LNCAP (cell line): ENCODE measurements at regions not wholly inside any gene's neighbourhood (a gene's known extent, or its start where the extent isn't known, plus 50 kb on each side); places are given as distances from the start of the nearest gene placed in this dataset.

Experiments
- TF ChIP-seq, protein P1 (sequence below): fragments of 450-650 bp; IDR thresholded peaks from 2 replicates; pipeline ENCODE4 v1.5.1; 2017; ENCODE audit warnings: mild to moderate bottlenecking

DNA sequence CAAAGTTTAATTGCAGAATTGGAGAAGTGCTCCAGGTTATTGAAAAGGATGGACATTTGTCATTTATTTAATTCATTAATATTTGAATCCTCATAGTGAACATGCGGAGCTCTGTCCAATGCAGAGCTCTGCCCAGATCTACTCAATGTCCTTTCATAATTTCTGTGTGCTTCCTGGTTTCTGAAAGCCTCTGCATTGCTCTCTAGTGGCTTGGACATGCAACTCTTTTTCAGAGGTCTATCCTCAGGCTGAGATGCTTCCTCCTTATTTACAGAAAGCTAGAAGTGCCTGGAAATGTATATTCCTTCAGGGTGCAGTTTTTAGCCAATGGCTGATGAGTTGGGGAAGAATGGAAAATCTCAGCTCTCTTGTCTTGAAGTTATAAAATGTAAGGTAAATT lies 786.1 kb upstream of the AADAT start:
- TF ChIP-seq, protein P1, sequence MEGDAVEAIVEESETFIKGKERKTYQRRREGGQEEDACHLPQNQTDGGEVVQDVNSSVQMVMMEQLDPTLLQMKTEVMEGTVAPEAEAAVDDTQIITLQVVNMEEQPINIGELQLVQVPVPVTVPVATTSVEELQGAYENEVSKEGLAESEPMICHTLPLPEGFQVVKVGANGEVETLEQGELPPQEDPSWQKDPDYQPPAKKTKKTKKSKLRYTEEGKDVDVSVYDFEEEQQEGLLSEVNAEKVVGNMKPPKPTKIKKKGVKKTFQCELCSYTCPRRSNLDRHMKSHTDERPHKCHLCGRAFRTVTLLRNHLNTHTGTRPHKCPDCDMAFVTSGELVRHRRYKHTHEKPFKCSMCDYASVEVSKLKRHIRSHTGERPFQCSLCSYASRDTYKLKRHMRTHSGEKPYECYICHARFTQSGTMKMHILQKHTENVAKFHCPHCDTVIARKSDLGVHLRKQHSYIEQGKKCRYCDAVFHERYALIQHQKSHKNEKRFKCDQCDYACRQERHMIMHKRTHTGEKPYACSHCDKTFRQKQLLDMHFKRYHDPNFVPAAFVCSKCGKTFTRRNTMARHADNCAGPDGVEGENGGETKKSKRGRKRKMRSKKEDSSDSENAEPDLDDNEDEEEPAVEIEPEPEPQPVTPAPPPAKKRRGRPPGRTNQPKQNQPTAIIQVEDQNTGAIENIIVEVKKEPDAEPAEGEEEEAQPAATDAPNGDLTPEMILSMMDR: no peak

DNA sequence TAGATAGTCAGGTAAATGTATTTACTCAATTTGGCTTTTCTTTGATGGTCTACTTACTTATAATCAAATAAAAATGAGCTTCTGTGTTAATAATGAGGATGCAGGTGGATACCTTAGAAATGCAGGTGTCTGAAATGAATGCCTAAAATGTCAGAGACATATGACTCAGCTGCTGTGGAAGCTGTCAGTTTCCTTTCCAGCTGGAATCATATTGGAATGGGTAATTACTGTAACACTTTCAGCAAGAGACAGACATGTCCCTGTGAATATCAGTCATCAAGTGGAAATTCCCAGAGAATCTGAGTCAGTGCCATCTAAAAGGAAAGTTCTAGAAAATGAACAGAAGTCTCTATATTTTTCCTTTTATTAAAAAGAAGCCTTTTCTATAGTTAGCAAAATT lies 783.0 kb upstream of the AADAT start:
- TF ChIP-seq, protein P1: no peak

DNA sequence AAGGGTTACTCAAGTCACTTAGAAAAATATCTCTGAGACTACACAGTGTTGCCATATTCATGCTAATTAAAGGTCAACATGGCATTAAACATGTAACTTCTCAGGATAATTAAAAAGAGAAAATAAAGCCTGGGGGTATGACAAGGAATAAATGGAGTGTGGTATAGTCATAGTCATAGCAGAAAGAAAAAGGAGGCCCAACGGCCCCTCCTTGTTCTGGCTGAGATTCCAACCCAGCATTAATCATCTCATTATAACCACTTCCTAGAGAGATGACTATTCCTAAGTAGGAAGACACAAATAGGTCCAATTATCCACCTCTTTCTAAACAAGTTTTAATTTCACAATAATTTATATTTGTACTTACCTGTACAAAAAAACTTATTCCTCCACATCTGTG lies 778.4 kb upstream of the AADAT start:
- TF ChIP-seq, protein P1: no peak

DNA sequence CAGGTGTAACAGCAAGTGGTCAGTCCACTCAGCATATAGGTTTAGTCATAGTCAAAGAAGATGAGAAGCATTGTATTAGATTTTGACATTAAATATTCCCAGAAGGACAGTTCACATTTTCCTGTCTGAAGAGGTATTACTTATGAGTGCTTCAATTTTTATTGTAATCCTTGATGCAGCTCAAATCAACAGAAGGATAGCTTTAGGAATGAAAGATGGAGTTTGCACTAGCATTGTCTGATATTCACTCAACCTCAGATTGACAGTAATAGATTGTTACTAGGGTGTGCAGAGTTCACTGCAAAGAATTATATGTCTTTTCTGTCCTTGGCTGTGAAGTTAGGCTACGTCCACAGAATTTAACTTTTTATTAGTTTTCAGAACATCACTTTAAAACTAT lies 764.3 kb upstream of the AADAT start:
- TF ChIP-seq, protein P1: no peak

DNA sequence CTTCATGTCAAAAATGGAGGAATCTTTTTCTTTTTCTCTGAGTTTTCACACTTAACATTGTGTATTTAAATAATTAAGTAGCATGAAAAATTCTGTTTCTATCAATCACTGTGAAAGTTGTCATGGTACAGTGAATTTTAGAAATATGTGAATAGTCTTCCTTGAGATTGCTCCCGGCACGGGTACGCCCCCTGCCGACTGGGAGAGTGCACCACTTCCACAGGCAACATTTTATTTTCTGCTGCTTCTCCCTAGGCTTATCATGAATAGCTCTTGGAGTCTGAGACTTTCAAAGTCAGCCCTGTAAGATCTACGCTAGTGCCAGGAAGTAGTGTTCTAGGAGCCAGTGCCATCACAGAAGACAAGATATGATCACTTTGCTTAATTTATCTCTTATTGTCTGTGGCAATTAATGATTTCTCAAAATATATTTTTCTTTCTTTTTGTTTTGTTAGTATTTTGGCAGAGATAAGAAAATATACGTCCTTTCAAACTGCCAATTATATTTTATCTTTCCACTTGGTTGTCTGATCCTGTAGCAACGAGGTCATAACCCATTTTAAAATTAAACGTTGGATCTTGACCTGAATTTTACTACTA lies 763.8 kb upstream of the AADAT start:
- TF ChIP-seq, protein P1: peak; percentile 88

DNA sequence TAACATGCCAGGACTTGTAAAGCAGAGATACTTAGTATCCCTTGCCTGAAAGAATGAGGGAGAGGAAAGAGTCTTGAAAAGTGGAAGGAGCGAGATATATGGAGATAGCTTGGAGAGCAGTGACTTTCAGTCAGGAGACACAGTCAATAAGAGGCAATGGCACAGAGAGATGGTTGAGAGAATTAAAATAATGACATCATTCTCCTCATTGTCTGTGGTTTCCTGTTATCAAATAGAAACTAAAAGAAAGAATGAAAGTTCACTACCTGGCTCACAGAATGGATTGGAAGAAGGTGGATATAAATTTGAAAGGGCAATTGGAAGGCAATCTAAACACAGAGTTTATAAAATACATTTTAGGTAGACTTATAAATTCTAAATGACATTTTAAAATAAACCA lies 760.2 kb upstream of the AADAT start:
- TF ChIP-seq, protein P1: no peak

DNA sequence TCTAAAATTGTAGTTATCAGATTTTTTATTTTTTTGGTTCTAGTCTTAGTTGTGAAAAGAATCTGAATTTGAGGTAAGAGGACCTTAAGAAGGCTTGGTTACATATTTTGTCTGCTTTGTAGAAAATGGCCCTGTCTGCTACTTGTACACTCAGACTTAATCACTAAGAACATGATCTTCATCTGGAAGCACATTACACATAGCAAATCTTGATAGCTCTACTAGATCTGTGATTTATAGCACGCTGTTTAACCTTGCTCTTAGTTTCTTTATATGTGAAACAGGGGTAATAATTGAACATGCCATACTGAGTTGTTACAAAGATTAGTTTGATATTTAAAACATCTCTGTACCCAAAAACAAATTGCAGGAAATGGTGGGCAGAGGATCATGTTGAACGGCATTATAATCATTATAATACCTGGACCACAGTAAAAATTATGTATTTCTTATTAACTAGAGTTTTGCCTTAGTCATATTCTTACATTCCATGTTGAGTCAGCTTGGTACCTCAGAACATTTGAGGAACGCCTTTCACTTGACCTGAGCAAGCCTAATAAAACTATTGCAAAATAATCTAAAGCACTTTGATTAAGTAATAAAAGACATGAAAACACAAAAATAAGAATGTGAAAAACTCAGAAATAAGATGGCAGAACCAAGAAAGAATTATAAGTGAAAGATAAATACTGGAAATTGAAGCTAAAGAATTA lies 738.0 kb upstream of the AADAT start:
- TF ChIP-seq, protein P1: no peak

DNA sequence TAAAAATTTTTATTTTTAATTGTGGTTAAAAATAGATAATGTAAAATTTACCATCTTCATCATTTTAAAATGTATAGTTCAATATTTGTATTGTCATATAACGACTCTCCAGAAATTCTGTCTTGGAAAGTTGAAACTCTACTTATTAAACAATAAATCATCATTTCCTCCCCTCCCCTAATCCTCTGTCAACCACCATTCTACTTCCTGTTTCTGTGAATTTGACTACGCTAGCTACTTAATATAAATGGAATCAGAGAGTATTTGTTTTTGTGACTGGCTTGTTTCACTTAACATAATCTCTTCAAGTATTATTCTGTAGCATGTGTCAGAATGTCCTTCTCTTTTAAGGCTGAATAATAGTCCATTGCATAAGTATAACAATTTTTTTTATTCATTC lies 729.0 kb upstream of the AADAT start:
- TF ChIP-seq, protein P1: no peak
